ENCODE measurements at regions not wholly inside any gene's neighbourhood (a gene's known extent, or its start where the extent isn't known, plus 50 kb on each side); places are given as distances from the start of the nearest gene placed in this dataset.

- DNase-seq (ENCODE audit: low read depth in 3 of 3), result no peak
These were observed 481.4 kb downstream of the AGTPBP1 start for GRCh38 chr9:85260275-85260845.

- DNase-seq (ENCODE audit: low read depth in 3 of 3), result no peak
These were observed 482.9 kb downstream of the AGTPBP1 start for GRCh38 chr9:85258823-85259370.

DNA sequence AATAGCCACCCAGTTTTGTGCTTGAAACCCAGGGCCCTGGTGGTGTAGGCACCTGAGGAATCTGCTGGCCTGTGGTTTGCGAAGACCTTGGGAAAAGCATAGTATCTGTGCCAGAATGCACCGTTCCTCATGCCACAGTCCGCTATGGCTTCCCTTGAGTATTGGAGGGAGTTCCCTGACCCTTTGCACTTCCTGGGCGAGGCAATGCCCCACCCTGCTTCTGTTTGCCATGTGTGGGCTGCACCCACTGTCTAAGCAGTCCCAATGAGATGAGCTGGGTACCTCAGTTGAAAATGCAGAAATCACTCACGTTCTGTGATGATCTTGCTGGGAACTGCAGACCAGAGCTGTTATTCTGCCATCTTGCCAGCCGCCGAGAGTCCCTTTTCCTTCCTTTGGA, 483.5 kb downstream of the AGTPBP1 start:
- DNase-seq (ENCODE audit: low read depth in 3 of 3), result no peak

DNA sequence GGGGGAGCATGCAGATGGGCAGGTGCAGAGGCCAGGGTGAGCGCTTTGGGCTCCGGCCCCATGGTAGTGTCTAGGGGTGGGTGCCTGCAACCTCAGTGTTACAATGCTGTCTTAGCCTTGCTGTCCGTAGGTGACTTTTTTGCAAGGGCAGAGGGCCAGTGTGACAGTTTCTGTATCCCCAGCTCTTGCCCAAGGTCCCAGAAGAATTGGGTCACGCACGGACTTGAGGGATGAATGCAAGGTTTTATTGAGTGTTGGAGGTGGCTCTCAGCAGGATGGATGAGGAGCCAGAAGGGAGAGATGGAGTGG, 492.5 kb downstream of the AGTPBP1 start:
- no peak for DNase-seq (ENCODE audit: low read depth in 3 of 3)

GRCh38 chr9:85248514-85249312, 493.0 kb downstream of the AGTPBP1 start:
- DNase-seq (ENCODE audit: low read depth in 3 of 3), result no peak

GRCh38 chr9:85246541-85246940, 495.2 kb downstream of the AGTPBP1 start:
- DNase-seq (ENCODE audit: low read depth in 3 of 3), result no peak

- DNase-seq (ENCODE audit: low read depth in 3 of 3), result no peak
These were observed 496.9 kb downstream of the AGTPBP1 start for GRCh38 chr9:85244856-85245255.

- no peak for DNase-seq (ENCODE audit: low read depth in 3 of 3)
These were observed 497.8 kb downstream of the AGTPBP1 start for GRCh38 chr9:85243977-85244376.

- no peak for DNase-seq (ENCODE audit: low read depth in 3 of 3)
These were observed 504.3 kb downstream of the AGTPBP1 start for GRCh38 chr9:85237478-85237877.

GRCh38 chr9:85230081-85230480, 511.7 kb downstream of the AGTPBP1 start:
- no peak for DNase-seq (ENCODE audit: low read depth in 3 of 3)

DNA sequence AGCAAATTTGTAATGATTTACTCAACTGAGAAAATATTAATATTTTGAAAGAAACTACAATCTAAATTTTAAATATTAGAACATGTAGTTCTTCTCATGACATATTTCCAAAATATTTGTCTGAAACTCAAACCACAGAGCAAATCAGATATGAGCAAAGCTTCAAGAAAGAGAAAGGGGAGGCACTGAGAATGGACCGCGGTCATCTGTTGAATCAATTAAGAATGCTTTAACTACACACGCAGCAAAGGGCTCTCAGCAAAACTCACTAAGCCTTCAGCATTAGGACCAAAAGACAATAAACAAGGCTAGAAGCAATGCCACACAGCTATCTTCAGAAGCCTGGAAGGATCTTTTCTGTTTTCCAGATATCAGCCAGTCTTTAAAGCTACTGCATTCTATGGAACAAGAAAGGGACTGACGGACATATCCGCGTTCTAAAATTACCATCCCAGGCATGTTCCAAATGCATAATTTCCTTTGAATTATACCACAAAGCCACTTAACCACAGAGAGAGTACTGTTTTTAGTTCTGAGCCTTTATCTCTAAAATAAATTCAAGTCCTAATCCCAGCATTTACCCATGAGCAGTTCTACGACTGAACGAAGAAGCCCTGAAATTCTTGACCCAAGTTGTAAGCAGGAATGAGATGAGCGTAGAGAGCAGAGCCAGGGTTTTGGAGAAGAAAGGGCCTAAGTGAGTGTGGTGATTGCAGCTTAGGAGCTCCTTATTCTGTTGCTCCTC, 513.5 kb downstream of the AGTPBP1 start:
- no peak for DNase-seq (ENCODE audit: low read depth in 3 of 3)

DNA sequence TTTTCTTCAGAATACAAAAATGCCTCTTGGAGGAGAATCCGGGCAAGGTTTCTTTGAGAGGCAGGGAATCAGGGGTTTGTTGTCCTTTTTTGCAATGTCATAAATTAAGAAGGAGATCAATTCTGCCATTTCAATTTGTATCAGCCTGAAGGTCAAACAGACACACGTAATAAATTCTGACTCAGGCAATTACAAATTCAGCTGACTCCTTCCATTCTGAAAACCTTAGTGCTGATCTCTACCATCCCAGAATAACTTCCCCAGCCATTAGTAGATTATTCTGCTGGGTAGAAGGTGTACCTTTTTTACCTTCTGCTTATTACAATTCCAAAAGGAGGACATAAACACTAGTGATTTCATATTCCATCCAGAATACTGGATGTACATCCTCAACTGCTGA, 516.6 kb downstream of the AGTPBP1 start:
- no peak for DNase-seq (ENCODE audit: low read depth in 3 of 3)

GRCh38 chr9:85224729-85225128, 517.0 kb downstream of the AGTPBP1 start:
- DNase-seq (ENCODE audit: low read depth in 3 of 3), result no peak

DNA sequence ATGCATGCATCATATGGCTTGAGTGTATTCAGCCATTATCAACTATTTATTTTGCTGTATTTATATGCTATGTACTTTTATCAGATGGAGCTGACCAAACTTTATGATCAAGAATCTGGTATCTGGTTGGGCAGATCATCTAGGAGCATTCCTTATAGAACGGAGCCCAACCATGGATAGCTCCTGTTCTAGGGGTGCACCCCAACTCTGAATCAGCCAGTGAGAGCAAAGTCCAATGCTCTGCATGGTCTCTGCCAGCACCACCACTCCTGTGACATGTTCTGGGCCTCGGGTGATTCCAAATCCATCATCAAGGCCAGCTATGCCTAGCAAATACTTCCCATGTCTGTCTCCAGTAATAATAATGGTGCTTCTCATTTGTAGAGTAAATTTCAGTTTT, 517.5 kb downstream of the AGTPBP1 start:
- no peak for DNase-seq (ENCODE audit: low read depth in 3 of 3)

DNA sequence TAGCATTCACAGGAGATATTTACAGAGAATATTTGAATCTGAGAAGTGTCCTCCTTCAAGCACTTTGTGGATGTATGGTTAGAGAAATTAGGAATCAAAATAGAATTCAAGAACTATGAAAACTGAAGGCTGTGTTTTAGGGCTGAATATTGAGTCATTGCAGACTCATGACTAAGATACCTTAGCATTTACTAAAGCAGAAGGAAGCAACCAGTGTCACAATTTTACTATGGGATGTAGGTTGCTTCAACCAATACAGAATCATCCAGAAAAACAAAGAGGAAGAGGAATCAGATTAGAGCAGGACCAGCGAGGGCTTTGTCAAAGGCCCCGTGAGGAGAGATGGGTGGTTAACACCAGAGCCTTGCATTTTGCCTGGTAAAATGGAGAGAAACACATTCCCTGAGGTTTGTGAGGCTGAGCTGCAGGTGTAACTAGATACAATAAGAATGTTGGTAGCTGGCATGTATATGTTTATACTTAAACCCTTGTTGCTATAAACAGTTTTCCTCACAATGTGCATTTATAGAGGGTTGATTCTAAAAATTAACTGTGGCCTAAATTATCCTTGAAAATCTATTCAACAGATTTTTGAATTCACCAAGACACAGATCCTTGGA, 518.1 kb downstream of the AGTPBP1 start:
- DNase-seq (ENCODE audit: low read depth in 3 of 3), result no peak

DNA sequence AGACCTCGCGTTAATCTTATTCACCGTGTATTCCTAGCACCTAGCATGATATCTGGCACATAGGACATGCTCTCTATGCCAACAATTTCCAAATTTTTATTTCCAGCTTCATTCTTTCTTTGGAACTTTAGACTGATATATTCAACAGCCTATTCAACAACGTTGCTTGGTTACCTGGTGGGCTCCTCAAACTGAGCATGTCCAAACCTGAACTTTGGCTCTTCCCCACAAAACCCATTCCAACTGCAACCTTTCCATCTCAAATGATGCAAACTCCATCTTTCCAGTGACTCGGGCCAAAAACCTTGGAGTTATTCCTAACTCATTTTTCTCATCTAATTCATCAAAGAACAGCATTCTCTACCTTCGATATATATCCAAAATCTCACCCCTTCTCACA, 525.2 kb downstream of the AGTPBP1 start:
- DNase-seq (ENCODE audit: low read depth in 3 of 3), result no peak

- DNase-seq (ENCODE audit: low read depth in 3 of 3), result no peak
These were observed 525.8 kb downstream of the AGTPBP1 start for GRCh38 chr9:85215961-85216360.

DNA sequence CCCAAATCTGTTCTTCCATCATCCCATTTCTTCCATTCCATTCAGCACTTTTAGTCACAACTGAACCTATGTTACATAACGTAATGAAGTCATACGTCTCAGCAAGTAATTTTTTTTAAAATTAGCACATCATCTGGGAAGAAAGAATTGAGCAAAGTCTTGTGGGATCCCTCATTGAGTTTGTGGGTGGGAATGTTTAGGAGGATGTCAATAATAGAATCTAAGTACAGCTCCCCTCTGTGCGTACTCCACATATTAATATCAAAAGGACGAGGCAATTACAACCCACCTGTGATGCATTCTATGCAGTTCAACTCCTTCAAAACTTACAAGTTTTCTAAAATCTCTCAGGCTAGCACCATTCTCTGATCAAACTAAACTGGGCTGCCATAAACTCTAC, 526.3 kb downstream of the AGTPBP1 start:
- DNase-seq (ENCODE audit: low read depth in 3 of 3), result no peak

- DNase-seq (ENCODE audit: low read depth in 3 of 3), result no peak
These were observed 527.8 kb downstream of the AGTPBP1 start for GRCh38 chr9:85213650-85214607.

GRCh38 chr9:85212887-85213286, 528.9 kb downstream of the AGTPBP1 start:
- peak in 2 of 3 donors; percentile 3 to 7 for DNase-seq (ENCODE audit: low read depth in 3 of 3)

DNA sequence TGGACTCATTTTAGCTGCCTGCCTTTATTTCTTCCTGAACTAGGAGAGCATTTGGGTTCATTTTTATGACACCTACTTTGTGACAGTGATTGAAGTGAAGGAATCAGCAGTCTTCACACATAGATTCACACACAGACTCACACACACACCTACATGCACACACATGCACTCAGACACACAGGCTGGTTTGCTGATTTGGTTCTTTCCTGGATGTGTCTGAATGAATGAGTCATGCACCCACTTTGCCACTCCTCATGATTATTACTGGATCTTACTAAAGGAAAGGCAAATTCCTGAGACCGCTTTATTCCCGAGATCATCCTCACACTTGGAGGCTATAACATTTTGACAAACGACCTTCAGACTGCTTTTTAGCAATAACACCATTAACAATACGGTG, 529.5 kb downstream of the AGTPBP1 start:
- DNase-seq (ENCODE audit: low read depth in 3 of 3), result no peak
